HG03354 (cell line): ENCODE measurements at regions not wholly inside any gene's neighbourhood (a gene's known extent, or its start where the extent isn't known, plus 50 kb on each side); places are given as distances from the start of the nearest gene placed in this dataset.

Experiments
- ATAC-seq: cut with Tn5 transposase; IDR thresholded peaks from one replicate; pipeline ENCODE4 v1.9.1; 2021; ENCODE audit warnings: mild to moderate bottlenecking; ENCODE audit not compliant: unreplicated experiment, poor library complexity, severe bottlenecking

DNA sequence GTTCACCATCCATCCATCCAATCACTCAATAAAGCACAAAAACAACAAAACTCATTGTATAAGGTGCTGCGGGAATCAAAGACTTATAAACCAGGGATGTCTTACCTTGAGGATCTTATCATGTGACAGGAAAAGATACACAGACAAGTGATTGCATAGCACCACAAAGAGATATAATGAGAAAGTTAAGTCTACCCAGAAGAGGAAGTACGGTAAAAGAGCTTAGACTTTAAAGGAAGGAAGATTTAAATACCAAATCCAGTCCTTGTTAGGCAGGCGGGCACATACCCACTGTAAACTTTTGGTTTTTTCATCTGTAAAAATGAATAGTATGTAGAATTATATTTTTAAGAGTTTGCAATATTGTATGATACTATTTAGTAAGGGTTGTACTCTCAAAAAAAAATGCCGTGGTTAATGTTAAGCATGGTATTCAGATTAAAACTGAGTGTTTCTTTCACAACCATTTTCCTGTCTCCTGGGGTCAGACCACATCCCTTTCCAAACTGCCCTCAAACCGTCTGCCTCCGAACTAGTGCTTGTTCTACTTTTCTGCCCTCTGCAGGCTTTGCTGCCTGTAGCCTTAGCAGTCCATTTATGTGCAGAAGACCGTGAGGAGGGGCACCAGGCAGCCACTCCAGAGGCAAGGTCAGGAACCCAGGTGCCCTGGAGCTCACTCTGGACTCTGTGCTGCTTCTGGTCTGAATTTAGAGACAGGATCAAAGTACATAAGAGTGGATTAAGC is 179.5 kb upstream of the SYNDIG1 start:
- ATAC-seq = peak; percentile 67

DNA sequence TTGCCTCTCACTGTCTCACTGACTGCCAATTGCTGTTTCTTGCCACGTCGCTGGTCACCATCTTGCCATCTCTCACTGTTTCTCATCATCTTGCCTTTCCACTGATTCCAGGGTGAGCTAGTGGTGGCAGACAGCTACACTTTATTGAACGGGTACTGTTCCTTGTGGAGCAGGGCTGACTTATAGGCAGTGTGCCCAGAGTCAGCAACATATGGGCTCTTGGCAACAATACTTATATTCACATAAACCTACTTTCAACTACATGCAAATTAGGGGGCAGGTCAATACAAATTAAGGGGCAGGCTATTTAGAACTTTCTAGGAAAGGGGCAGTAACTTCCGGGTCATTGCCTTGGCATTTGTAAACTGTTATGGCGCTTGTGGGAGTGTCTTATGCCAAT is 186.2 kb upstream of the SYNDIG1 start:
- ATAC-seq = no peak

GRCh38 chr20:24277196-24277595 is 192.2 kb upstream of the SYNDIG1 start:
- ATAC-seq = no peak

- ATAC-seq = no peak
Measured at GRCh38 chr20:24275946-24276705, 193.3 kb upstream of the SYNDIG1 start.

- ATAC-seq = no peak
Measured at GRCh38 chr20:24273251-24273650, 196.2 kb upstream of the SYNDIG1 start.

GRCh38 chr20:24261351-24261750 is 208.1 kb upstream of the SYNDIG1 start:
- no peak for ATAC-seq

DNA sequence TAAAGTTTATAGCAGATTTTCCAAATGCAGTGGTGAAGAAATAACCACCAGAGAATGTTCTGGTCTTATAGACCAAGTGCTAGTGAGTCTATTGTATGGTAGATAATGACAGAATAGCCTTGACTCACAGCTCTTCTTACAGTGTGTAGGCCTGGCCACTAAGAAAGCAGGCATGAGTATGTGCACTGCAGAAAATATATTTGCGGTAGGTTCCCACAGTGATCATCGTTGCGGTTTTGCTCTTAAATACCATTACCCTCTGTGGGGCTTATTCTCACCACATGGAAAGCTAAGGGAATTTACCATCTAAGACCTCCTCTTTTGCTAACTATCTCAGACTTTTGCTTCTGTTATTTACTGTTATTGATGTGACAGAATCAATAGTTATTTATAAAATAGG is 212.3 kb upstream of the SYNDIG1 start:
- no peak for ATAC-seq

GRCh38 chr20:24256307-24256706 is 213.1 kb upstream of the SYNDIG1 start:
- no peak for ATAC-seq

DNA sequence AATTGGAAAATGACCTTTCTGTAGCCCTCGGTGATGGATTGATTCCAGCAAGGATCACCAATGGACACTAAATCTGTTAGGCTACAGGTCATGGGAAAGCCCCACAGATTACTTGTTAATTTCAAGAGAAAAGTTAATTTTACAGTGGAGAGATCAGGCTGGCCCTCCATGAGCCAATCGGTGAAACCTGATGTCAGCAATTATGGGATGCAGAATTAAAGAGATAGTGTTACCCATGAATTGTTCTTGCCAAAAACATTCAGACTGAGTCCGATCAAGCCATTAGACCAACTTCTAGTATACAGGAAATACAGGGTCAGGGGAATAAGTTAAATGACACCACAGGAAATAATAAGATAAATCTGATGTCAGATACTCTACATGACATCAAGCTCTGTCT is 214.9 kb upstream of the SYNDIG1 start:
- ATAC-seq = no peak

DNA sequence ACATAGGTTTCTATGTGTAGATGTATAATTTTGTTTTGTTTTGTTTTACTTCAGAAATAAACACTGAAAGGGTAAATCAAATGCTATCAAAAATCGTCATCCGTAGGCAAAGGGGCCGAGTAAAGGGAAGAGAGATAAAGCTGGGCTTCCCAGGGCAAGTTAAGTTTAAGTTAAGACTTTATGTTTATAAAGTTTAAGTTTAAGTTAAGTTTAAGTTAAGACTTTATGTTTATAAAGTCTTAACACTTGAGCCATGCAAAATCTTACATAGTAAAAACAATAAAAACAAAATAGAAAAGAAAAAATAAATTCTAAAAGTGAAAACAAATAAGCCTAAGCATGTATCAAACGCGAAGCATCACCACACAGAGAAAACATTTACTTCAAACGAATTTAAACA is 216.1 kb upstream of the SYNDIG1 start:
- ATAC-seq = no peak

DNA sequence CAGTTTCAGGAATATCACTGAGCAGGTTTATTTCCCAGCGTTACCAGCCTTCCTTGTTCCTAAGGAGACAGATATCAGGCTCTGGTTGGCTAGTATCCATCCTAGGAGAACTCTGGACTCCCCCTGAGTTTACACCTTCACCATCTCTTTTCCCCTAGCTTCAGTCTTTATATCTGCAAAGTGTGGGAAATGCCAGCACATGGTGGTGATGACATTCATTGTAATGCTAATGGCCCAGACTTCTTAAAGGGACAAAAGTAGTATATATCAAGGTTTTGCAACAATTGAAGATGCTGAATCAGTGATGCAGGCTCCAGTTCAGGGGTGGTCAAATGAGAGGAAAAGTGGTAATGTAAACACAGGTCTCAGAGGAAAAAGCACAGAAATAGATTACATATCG is 224.3 kb upstream of the SYNDIG1 start:
- ATAC-seq = no peak

GRCh38 chr20:24242763-24243162 is 226.7 kb upstream of the SYNDIG1 start:
- ATAC-seq = no peak

- no peak for ATAC-seq
Measured at GRCh38 chr20:24241466-24241865, 228.0 kb upstream of the SYNDIG1 start.

GRCh38 chr20:24236963-24237362 is 232.5 kb upstream of the SYNDIG1 start:
- no peak for ATAC-seq

GRCh38 chr20:24236201-24236600 is 233.2 kb upstream of the SYNDIG1 start:
- no peak for ATAC-seq

DNA sequence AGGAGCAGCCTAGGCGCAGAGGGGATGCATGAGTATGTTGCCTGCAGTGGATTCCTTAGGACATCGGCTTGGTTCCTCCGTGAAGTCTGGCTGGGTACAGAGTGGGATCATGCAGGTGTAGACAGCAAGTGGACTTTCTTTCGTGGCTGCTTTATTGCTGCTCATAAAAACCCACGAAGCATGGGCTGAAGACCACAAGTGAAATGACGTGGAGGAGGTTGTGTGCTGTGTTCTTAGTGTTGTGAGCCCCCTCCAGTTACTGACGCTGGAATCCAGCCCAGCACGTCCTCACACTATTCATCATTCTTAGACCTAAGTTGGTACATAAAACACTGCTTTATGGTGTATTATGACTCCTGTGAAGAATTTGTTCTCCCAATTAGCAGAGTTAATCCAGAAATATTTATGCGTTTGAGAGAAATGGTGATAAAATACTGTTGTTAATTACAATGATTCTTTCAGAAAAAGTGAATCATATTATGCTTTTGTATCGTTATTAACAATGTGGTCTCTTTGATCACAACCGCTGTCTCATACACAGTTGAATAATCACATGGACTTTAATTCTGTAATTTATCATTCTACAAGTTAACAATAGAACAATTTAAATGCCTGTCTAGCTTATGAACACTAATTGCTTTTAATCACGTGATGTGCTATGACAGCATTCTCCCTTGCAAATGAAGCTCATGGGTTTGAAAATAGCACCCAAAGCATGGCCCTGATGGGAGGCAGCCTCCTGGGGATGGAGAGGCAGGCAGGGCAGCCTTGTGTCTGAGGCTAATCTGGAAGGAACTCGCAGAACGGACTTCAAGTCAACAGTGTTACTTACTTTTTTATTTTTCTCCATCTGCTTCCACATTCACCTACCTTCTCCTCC is 233.9 kb upstream of the SYNDIG1 start:
- ATAC-seq = no peak

DNA sequence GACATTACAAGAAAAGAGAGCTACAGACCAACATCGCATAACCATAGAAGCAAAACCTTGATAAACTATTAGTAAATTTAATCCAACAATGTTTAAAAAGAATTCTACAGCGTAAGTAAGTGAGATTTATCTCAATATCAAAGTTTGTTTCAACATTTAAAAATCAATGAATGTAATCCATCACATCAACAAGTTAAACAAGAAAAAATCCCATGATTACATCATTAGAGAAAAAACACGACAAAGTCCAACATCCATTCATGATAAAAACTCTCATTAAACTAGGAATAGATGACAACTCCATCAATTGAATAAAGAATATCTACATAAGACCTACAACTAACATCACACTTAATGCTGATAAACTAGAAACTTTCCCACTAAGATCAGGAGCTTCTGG is 239.0 kb upstream of the GGTLC1 start:
- ATAC-seq = no peak

DNA sequence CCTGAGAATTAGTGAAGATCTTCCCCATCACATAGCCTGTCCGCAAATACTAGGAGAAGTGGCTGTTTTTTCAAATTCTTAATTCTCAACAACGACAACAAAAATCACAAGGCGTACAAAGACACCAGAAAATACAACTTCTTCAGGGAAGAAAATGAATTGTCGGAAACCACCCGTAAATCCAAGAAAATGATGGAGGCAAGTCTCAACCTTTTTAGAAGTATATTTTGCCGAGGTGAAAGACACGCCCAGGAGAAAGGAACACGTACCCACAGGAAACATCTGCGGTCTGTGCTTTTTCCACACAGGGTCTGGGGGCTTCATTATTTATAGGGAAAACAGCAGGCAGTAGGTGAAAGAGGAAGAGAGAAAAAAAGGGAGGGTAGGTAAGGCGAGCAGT is 223.9 kb upstream of the GGTLC1 start:
- no peak for ATAC-seq

DNA sequence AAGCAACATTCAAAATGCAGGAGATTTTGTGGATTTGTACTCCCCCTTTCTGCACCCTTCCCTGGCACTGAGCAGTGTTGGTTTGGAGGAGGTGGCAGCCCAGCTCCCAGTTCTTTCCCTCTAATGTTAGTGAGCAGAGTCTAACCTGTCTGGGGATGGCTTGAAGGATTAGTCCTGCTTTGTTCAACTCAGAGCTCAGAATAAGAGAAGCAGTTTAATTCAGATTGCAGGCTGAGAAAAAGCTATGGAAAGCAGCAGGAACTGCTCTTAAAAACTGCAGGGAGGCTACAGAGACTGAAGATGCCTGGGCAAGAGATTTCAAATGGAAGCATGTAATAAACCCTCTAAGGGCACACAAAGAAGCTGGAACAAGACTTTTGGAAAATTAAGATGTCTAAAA is 223.4 kb upstream of the GGTLC1 start:
- no peak for ATAC-seq

GRCh38 chr20:24210356-24210755 is 221.8 kb upstream of the GGTLC1 start:
- no peak for ATAC-seq
